ENCODE measurements at regions not wholly inside any gene's neighbourhood (a gene's known extent, or its start where the extent isn't known, plus 50 kb on each side); places are given as distances from the start of the nearest gene placed in this dataset.

DNA sequence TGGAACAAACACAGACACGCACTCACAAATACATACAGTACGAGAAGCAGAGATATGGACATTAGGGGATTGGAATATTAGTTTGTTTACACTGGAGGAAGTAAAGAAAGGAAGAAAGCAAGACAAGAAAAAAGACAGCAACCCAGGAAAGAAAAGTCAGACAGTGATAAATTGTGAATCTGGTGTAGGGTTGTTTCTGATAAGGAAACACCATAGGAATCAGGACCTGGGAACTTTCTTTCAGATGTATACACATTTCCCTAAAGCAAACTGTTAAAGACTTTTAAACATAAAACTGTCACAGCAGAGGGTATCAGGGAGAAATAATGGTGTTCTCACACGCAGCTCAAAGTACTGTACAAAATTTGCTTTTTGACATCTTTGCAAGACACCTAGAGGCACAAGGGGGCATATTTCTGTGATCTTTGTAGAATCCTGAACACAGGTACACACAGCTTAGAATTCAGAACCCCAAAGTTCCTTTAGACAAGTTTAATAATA lies 153.7 kb downstream of the TUSC7 start:
- H3K27me3 ChIP-seq (ENCODE audit: control insufficient read depth, insufficient read depth, low read length): no peaks in the 10 kb centered on the region
- no peaks in the 10 kb centered on the region for H3K36me3 ChIP-seq (ENCODE audit: control insufficient read depth, insufficient read depth, low read length)
- H3K4me1 ChIP-seq (ENCODE audit: control insufficient read depth, insufficient read depth, low read length): no peaks in the 10 kb centered on the region
- no peak overlapping the region for H3K9ac ChIP-seq (ENCODE audit: low read length)
- no peaks in the 10 kb centered on the region for H3K9me3 ChIP-seq (ENCODE audit: control insufficient read depth, low read length)
- H3K4me3 ChIP-seq (ENCODE audit: low read length): no peak overlapping the region

GRCh38 chr3:116863822-116864589 lies 154.4 kb downstream of the TUSC7 start:
- H3K4me3 ChIP-seq (ENCODE audit: low read length): no peak overlapping the region
- H3K9ac ChIP-seq (ENCODE audit: low read length): no peak overlapping the region
- H3K4me1 ChIP-seq (ENCODE audit: control insufficient read depth, insufficient read depth, low read length): no peaks in the 10 kb centered on the region
- H3K9me3 ChIP-seq (ENCODE audit: control insufficient read depth, low read length): no peaks in the 10 kb centered on the region
- H3K36me3 ChIP-seq (ENCODE audit: control insufficient read depth, insufficient read depth, low read length): no peaks in the 10 kb centered on the region
- H3K27me3 ChIP-seq (ENCODE audit: control insufficient read depth, insufficient read depth, low read length): no peaks in the 10 kb centered on the region

- no peaks in the 10 kb centered on the region for H3K9me3 ChIP-seq (ENCODE audit: control insufficient read depth, low read length)
- H3K27me3 ChIP-seq (ENCODE audit: control insufficient read depth, insufficient read depth, low read length): no peaks in the 10 kb centered on the region
- H3K9ac ChIP-seq (ENCODE audit: low read length): no peak overlapping the region
- no peak overlapping the region for H3K4me3 ChIP-seq (ENCODE audit: low read length)
- H3K36me3 ChIP-seq (ENCODE audit: control insufficient read depth, insufficient read depth, low read length): no peaks in the 10 kb centered on the region
- H3K4me1 ChIP-seq (ENCODE audit: control insufficient read depth, insufficient read depth, low read length): no peaks in the 10 kb centered on the region
These were observed 155.0 kb downstream of the TUSC7 start for GRCh38 chr3:116864590-116864927.

DNA sequence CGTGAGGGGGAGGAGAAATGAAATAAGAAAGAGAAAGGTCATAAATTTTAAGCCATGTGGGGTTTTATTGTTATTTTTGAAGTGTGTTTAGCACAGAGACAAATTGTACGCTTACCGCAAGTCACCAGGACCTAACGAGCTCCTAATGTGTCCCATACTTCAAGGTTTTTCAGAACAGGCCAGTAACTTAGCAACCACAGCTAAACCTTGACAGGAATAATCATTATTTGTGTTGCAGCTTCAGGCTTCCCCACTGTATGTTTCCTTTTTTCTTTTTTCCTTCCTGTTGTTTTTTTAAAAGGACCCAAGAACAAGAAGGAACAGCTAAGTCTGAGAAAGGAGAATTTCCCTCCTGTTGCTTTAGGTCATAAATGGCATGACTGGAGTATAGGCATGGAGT lies 160.8 kb downstream of the TUSC7 start:
- no peaks in the 10 kb centered on the region for H3K27me3 ChIP-seq (ENCODE audit: control insufficient read depth, insufficient read depth, low read length)
- H3K4me1 ChIP-seq (ENCODE audit: control insufficient read depth, insufficient read depth, low read length): no peaks in the 10 kb centered on the region
- H3K9ac ChIP-seq (ENCODE audit: low read length): no peak overlapping the region
- no peak overlapping the region for H3K4me3 ChIP-seq (ENCODE audit: low read length)
- no peaks in the 10 kb centered on the region for H3K36me3 ChIP-seq (ENCODE audit: control insufficient read depth, insufficient read depth, low read length)
- H3K9me3 ChIP-seq (ENCODE audit: control insufficient read depth, low read length): no peaks in the 10 kb centered on the region

DNA sequence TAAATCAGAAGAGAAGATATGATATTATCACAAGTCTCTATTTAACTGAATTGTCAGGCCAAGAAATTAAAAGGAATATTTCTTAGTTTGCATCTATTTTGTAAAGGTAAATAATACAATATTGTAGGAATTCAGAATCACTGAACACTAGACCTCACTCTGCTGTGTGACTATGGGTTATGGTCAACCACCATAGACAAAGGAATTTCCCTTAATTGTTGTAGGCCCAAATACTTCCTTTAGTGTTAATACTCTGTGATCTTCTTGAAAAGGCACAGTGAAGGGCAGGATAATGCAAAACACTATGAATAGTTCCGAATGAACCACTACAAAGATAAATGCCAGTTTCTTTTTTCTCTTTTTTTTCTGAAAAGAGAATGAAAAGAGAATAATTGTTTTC lies 162.3 kb downstream of the TUSC7 start:
- Histone ChIP-seq H3K36me3 (ENCODE audit: control insufficient read depth, insufficient read depth, low read length) (no peaks in the 10 kb centered on the region), H3K27me3 (ENCODE audit: control insufficient read depth, insufficient read depth, low read length) (no peaks in the 10 kb centered on the region), H3K9ac (ENCODE audit: low read length) (no peak overlapping the region), H3K4me1 (ENCODE audit: control insufficient read depth, insufficient read depth, low read length) (no peaks in the 10 kb centered on the region), H3K9me3 (ENCODE audit: control insufficient read depth, low read length) (no peaks in the 10 kb centered on the region), H3K4me3 (ENCODE audit: low read length) (no peak overlapping the region)

GRCh38 chr3:116872688-116873087 lies 163.1 kb downstream of the TUSC7 start:
- H3K9ac ChIP-seq (ENCODE audit: low read length): no peak overlapping the region
- H3K27me3 ChIP-seq (ENCODE audit: control insufficient read depth, insufficient read depth, low read length): no peaks in the 10 kb centered on the region
- H3K36me3 ChIP-seq (ENCODE audit: control insufficient read depth, insufficient read depth, low read length): no peaks in the 10 kb centered on the region
- no peak overlapping the region for H3K4me3 ChIP-seq (ENCODE audit: low read length)
- H3K9me3 ChIP-seq (ENCODE audit: control insufficient read depth, low read length): no peaks in the 10 kb centered on the region
- H3K4me1 ChIP-seq (ENCODE audit: control insufficient read depth, insufficient read depth, low read length): no peaks in the 10 kb centered on the region

DNA sequence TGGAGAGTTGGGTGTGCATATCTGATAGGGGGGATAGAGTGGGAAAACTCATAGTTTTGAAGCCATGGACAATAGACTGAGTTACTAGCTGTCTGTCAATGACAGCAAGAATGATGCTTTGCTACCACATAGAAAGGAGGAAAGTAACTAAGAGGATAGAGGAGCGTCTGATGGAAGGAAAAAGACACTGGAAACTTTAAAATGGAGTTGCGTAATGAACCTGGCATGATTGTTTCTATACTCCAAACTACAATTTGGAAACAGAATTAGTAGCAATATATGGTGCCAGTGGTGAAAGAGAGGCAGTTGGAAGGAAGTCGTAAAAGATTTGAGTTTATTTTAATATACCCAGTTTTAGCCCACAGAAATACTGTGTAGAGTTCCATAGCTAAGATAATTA lies 163.6 kb downstream of the TUSC7 start:
- Histone ChIP-seq H3K36me3 (ENCODE audit: control insufficient read depth, insufficient read depth, low read length) (no peaks in the 10 kb centered on the region), H3K4me3 (ENCODE audit: low read length) (no peak overlapping the region), H3K9ac (ENCODE audit: low read length) (no peak overlapping the region), H3K4me1 (ENCODE audit: control insufficient read depth, insufficient read depth, low read length) (no peaks in the 10 kb centered on the region), H3K27me3 (ENCODE audit: control insufficient read depth, insufficient read depth, low read length) (no peaks in the 10 kb centered on the region), H3K9me3 (ENCODE audit: control insufficient read depth, low read length) (no peaks in the 10 kb centered on the region)

GRCh38 chr3:116877968-116878367 lies 168.4 kb downstream of the TUSC7 start:
- no peak overlapping the region for H3K4me3 ChIP-seq (ENCODE audit: low read length)
- H3K27me3 ChIP-seq (ENCODE audit: control insufficient read depth, insufficient read depth, low read length): no peaks in the 10 kb centered on the region
- no peaks in the 10 kb centered on the region for H3K4me1 ChIP-seq (ENCODE audit: control insufficient read depth, insufficient read depth, low read length)
- H3K9ac ChIP-seq (ENCODE audit: low read length): no peak overlapping the region
- no peaks in the 10 kb centered on the region for H3K9me3 ChIP-seq (ENCODE audit: control insufficient read depth, low read length)
- no peaks in the 10 kb centered on the region for H3K36me3 ChIP-seq (ENCODE audit: control insufficient read depth, insufficient read depth, low read length)

DNA sequence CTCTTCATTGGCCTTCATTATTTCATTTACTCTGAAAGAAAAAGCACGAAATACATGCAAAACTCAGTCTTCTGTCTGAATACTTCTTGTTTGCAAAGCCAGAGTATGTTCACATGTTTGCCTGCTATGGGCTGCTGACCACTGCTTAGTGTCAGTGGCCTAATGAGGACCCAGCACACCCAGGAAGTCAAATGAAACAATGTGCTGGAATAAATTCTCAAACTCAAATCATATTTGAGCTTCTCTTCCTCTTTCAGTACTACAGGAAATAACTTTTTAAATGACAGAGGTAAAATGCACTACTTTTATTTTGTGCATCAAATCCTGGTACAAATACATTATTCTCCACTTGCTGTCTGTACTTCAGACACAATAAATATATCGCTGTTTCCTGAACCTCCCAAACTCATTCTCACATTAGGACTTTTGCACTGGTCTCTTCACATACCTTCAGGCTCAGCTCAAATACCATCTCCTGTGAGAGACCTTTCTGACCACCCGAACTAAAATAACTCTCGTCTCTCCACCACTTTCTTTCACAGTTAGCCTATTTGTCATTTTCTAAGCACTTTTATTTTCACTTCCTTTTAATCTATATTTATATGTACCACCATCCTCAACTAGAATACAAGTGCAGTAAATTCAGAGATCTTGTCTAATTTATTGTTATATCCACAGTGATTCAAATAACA lies 176.8 kb downstream of the TUSC7 start:
- Histone ChIP-seq H3K4me1 (ENCODE audit: control insufficient read depth, insufficient read depth, low read length) (no peaks in the 10 kb centered on the region), H3K9me3 (ENCODE audit: control insufficient read depth, low read length) (no peaks in the 10 kb centered on the region), H3K36me3 (ENCODE audit: control insufficient read depth, insufficient read depth, low read length) (no peaks in the 10 kb centered on the region), H3K27me3 (ENCODE audit: control insufficient read depth, insufficient read depth, low read length) (no peaks in the 10 kb centered on the region), H3K4me3 (ENCODE audit: low read length) (no peak overlapping the region), H3K9ac (ENCODE audit: low read length) (no peak overlapping the region)

DNA sequence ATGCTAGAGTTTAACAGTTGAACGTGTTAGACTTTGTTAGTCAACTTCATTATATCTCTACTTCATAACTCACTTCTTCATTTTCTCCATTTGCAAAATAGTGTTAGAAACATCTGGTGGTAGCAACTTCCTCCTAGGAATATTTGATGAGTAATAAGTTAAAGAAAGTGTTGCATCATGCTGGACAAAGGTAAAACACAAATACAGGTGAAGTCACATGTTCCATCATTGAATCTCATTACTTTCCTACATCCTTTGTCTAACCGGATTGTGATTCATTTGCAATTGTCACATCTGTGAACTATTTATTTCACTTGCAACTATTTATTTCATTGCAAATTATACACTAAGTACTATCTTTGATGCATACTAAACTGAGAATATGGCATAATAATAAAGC lies 186.5 kb downstream of the TUSC7 start:
- no peaks in the 10 kb centered on the region for H3K4me1 ChIP-seq (ENCODE audit: control insufficient read depth, insufficient read depth, low read length)

GRCh38 chr3:116897382-116897781 lies 187.8 kb downstream of the TUSC7 start:
- Histone ChIP-seq H3K27me3 (ENCODE audit: control insufficient read depth, insufficient read depth, low read length) (no peaks in the 10 kb centered on the region), H3K36me3 (ENCODE audit: control insufficient read depth, insufficient read depth, low read length) (no peaks in the 10 kb centered on the region), H3K9ac (ENCODE audit: low read length) (no peak overlapping the region), H3K9me3 (ENCODE audit: control insufficient read depth, low read length) (no peaks in the 10 kb centered on the region), H3K4me3 (ENCODE audit: low read length) (no peak overlapping the region), H3K4me1 (ENCODE audit: control insufficient read depth, insufficient read depth, low read length) (no peaks in the 10 kb centered on the region)

More for the DNA sequence above, 186.5 kb downstream of the TUSC7 start:
- Histone ChIP-seq H3K9ac (ENCODE audit: low read length) (no peak overlapping the region), H3K9me3 (ENCODE audit: control insufficient read depth, low read length) (no peaks in the 10 kb centered on the region), H3K36me3 (ENCODE audit: control insufficient read depth, insufficient read depth, low read length) (no peaks in the 10 kb centered on the region), H3K27me3 (ENCODE audit: control insufficient read depth, insufficient read depth, low read length) (no peaks in the 10 kb centered on the region), H3K4me3 (ENCODE audit: low read length) (no peak overlapping the region)

DNA sequence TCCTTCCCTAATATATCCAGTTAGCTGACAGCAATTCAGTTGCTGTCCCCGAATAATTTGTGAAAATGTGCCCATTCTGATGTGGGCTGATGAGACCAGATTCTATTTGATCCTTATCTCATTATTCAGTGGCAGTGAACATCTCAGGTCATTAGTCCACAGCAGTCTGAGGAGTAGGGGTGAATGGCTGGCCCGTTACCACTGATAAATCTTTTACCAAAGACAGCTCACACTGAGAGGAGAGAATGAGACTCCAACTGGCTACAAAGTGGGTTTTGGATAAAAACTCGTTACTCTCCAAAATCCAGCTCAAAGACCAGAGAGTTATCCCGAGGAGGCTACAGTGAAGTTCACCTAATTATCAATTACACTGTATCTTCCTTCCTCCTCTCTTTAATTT lies 189.7 kb downstream of the TUSC7 start:
- Histone ChIP-seq H3K4me1 (ENCODE audit: control insufficient read depth, insufficient read depth, low read length) (no peaks in the 10 kb centered on the region), H3K36me3 (ENCODE audit: control insufficient read depth, insufficient read depth, low read length) (no peaks in the 10 kb centered on the region), H3K27me3 (ENCODE audit: control insufficient read depth, insufficient read depth, low read length) (no peaks in the 10 kb centered on the region), H3K4me3 (ENCODE audit: low read length) (no peak overlapping the region), H3K9ac (ENCODE audit: low read length) (no peak overlapping the region), H3K9me3 (ENCODE audit: control insufficient read depth, low read length) (no peaks in the 10 kb centered on the region)

All from mucosa of stomach (tissue), 1 donor.